NCI-H2081 (cell line): ENCODE measurements at regions not wholly inside any gene's neighbourhood (a gene's known extent, or its start where the extent isn't known, plus 50 kb on each side); places are given as distances from the start of the nearest gene placed in this dataset.

Experiments used
- DNase-seq, 2 experiments: peaks; one replicate each; lab custom pipeline; 2025; lab: John Stamatoyannopoulos, UW

GRCh38 chr12:132393245-132393795 is 63.9 kb upstream of the GALNT9 start:
- no peak for DNase-seq

GRCh38 chr12:132392389-132393244 is 63.2 kb upstream of the GALNT9 start:
- DNase-seq, result no peak

- no peak for DNase-seq
Measured at GRCh38 chr12:132391326-132392041, 62.1 kb upstream of the GALNT9 start.

GRCh38 chr12:132390287-132391076 is 61.1 kb upstream of the GALNT9 start:
- DNase-seq, result no peak

GRCh38 chr12:132389526-132390286 is 60.3 kb upstream of the GALNT9 start:
- no peak for DNase-seq

DNA sequence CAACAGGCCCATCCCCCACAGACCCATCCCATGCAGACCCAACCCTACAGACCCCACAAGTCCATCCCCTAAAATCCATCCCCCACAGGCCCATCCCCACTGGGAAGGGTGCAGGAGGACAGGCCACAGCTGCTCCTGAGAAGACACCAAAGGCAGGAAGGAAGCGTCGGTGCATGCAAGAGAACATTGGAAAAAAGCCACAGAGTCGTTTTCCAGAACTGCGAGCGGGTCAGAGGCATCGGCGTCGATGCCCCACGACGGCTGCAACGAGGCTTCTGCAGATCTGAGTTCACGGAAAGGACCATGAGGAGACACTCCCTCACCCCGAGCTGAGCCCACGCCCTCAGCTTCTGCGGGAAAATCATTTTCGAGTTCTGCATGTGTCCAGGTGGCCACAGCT is 59.6 kb upstream of the GALNT9 start:
- DNase-seq, result no peak

DNA sequence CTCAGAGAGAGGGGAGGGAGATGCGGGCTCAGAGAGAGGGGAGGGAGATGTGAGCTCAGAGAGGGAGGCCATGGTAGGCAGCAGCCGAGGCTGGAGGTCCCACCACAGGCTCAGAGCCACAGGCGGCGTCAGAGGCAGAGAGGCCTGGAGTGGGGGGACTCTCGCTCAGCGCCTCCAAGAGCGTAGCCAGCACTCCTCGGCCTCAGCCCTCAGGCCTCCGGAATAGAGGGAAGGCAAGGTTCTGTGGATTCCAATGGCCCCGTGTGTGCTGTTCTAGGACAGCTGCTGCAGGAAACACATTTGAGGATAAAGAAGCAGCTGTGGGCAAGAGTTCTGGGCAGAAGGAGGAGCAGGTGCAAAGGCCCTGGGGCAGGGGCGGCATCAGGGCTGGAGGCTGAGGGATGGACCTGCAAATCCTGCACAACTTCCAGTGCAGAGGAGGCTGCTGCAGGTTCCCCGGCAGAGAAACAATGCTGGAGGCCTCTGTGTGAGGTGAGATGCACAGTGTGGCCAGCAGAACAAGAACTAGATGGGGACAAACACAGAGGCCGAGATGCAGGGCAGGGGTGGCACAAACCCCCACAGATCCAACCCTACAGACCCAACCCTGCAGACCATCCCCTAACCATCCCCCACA is 59.1 kb upstream of the GALNT9 start:
- DNase-seq, result no peak

DNA sequence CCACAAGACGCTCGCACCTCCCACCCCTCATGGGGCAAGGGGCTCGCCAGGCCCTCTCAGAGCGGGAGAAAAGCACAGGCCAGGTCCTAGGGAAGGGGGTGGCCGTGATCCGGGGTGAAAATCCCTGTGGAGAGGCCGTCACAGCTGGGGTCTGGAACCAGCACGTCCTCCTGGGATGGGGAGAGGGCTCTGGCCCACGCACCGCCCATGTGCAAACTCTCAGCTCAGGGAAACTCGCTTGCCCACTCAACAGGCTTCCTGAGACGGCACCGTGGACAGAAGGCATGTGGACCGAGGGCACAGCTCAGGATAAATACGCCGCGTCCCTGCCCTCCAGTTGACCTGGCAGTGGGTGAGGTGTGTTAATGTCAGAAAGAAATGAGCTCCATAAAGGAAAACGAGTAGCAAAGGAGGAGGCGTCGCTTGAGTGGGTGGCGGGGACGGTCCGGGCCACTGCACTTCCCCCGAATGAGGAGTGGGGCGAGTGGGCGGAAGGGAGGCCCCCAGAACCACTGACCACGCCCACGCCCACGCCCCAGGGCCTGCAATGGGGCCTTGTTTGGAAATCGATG is 57.6 kb upstream of the GALNT9 start:
- DNase-seq, result no peak

- DNase-seq, result no peak
Measured at GRCh38 chr12:132385923-132386751, 56.7 kb upstream of the GALNT9 start.

DNA sequence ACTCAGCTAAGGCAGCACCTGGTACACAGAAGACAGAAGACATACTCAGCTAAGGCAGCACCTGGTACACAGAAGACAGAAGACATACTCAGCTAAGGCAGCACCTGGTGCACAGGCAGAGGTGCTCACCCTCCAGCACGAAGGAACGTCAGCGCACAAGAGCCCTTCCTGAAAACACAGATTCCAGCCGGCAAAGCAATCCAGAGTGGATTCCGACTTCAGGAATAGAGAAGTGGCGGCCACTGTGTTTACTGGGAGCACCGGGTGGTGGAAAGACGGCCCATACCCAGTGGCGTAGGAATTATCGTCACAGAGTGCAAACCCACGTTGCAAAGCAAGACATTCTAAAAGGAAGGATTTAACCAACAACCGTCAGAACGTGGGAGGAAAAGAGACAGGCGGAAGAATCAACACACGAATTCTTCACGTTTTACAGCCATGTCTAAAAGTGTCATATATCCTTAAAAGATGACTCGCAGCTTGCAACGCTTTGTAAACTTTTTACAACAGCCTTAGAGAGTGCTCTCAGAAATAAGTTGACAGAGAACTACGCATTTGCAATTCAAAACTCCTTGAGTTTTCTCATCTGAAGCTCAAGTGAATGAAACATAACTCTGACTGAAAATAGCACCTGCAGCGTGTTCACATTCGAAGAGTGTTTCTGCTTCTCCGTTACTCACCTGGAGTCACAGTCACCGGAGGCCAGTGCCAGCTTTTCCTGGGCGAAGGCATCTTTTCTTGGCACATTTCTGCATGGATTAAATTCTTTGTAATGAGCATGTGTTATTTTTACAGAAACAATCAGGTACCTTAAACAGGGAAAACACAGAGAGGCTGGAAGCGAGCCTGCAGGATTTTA is 55.8 kb upstream of the GALNT9 start:
- DNase-seq, result no peak

DNA sequence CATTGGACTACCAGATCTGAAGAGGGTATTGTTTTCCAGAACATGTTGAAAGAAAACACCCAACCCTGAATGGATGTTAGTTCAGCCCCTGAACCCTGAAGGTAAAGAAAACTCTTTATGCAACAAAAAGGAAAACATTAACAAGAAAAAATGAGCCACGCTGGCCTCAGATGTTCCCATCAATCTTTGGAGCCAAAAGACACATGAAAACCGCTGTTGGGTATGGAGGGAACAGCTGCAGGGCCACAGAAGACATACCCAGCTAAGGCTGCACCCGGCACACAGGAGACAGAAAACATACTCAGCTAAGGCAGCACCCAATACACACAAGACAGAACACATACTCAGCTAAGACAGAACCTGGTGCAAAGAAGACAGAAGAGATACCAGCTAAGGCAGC is 51.3 kb upstream of the GALNT9 start:
- DNase-seq, result no peak

- DNase-seq, result no peak
Measured at GRCh38 chr12:132379996-132380395, 50.6 kb upstream of the GALNT9 start.

GRCh38 chr12:132379576-132379975 is 50.2 kb upstream of the GALNT9 start:
- no peak for DNase-seq
